Gastroesophageal sphincter (tissue), 3 donors: ENCODE measurements at regions not wholly inside any gene's neighbourhood (a gene's known extent, or its start where the extent isn't known, plus 50 kb on each side); places are given as distances from the start of the nearest gene placed in this dataset.

ENCODE experiments used
- POLR2A ChIP-seq, 2 donors: fragments of 450-650 bp; IDR thresholded peaks; one replicate each; pipeline ENCODE4 v1.6.1; 2017; ENCODE audit warnings: antibody characterized with exemption in 2 of 2, mild to moderate bottlenecking in 2 of 2, moderate library complexity in 1 of 2
- TF ChIP-seq, protein P1 (sequence below), 4 experiments: fragments of 200-600 bp in 2 of 4; fragments of 450-650 bp in 2 of 4; sonication (generic) in 1 of 4; IDR thresholded peaks; one replicate each; pipeline ENCODE4 v1.5.1; 2017 to 2019; ENCODE audit warnings: antibody characterized with exemption in 4 of 4, mild to moderate bottlenecking in 2 of 4, moderate library complexity in 2 of 4

DNA sequence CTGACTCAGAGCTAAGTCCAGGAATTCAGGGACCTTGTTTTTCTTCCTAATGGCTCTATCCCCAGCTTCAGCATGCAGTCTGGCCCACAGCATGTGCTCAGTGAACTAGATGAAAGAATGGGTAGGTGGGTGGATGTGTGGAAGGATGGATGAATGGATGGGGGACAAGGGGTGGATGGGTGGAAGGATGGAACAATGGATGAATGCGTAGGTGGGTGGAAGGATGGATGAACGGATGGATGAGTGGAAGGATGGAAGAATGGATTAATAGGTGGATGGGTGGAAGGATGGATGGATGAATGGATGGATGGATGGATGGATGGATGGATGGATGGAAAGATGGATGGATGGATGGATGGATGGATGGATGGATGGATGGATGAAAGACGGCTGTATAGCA lies 79.7 kb upstream of the SFSWAP start:
- TF ChIP-seq, protein P1, sequence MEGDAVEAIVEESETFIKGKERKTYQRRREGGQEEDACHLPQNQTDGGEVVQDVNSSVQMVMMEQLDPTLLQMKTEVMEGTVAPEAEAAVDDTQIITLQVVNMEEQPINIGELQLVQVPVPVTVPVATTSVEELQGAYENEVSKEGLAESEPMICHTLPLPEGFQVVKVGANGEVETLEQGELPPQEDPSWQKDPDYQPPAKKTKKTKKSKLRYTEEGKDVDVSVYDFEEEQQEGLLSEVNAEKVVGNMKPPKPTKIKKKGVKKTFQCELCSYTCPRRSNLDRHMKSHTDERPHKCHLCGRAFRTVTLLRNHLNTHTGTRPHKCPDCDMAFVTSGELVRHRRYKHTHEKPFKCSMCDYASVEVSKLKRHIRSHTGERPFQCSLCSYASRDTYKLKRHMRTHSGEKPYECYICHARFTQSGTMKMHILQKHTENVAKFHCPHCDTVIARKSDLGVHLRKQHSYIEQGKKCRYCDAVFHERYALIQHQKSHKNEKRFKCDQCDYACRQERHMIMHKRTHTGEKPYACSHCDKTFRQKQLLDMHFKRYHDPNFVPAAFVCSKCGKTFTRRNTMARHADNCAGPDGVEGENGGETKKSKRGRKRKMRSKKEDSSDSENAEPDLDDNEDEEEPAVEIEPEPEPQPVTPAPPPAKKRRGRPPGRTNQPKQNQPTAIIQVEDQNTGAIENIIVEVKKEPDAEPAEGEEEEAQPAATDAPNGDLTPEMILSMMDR (IDR thresholded peaks at IDR 0.05): no peak
- TF ChIP-seq POLR2A (IDR thresholded peaks at IDR 0.05): no peak
